GM19025 (cell line): ENCODE measurements at regions not wholly inside any gene's neighbourhood (a gene's known extent, or its start where the extent isn't known, plus 50 kb on each side); places are given as distances from the start of the nearest gene placed in this dataset.

Source experiments
- ATAC-seq: cut with Tn5 transposase; IDR thresholded peaks from one replicate; pipeline ENCODE4 v1.9.1; 2021; ENCODE audit warnings: mild to moderate bottlenecking, low read depth, moderate library complexity; ENCODE audit not compliant: unreplicated experiment

DNA sequence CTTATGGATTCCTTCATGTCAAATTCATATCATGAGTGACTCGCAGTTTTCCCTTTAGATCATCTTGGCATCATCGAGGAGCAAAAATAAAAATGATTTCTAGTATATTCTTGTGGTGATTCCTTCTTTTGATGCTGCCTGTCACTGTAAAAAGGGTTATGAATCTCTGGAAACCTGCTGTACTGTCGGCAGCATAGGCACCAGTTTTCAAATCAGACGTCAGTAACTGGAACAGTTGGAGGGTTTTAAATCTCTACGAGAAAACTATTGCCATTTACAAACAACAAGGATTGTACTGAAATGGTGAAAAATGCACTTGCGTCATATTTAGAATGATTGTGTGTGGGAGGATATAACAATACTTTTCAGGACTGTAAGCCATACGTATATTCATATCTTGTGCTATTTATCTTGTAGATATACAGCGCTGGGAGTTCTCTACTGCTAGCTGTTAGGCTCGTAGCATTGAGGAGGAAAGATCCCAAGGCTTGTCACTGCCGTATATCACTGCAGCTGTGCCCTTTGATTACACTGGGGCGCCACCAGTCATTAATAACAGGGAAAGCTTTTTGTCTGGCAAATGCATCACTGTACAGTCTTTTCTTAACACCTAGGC is 320.7 kb downstream of the MTX2 start:
- no peak for ATAC-seq

DNA sequence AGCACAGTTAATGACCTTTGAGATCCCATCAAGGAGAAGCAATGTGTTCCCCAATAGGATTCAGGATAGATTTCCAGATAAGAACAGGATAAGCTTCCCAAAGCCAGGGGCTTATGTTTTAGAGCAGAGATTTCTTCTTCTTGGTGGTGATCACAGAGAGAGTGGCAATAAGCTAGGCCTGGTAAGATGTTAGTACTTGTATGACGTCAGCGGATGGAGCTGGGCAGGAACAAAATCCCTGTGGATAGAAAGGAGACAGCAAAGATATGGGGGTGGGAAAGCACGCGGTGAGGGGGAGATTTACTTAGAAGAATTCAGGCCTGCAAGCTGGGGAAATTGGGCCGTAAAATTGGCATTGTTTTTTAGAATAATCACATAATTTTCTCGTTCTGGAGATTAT is 323.0 kb downstream of the MTX2 start:
- no peak for ATAC-seq

DNA sequence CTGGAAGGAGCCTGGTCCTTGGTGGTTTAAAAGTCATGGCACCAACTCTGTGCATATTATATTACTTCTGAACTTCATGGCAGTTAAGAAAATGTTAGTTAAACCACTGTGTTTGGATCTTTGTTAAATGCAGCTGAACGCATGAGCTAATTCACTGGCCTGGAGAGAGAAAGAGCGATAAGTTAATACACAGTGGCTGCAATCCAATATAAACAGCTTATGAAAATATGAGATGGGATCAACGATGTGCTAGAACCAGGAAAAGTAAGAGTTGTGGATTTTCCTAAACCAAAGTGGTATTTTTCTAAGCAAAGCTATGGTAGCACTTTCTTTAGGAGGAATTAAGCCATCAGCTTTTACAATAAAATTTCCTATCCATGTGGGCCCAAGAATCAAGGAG is 326.7 kb downstream of the MTX2 start:
- ATAC-seq, result no peak

DNA sequence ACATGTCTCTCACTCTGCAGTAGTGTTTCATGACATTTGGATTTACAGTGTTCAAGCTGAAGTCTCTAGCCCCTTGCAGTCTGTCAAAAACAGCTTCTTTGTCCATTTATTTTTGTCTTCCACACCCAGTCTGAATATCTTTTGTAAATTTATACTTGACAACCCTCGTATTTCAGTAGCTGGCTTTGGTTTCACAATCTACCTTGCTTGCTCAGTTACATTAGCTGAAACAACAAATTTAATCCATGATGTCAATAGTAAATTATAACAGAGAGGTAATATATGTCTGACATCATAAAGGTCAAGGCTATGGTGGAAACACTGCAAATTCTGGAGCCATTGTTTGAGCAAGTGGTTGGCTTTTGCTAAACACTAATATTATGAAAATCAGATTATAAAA is 328.7 kb downstream of the MTX2 start:
- ATAC-seq, result no peak

DNA sequence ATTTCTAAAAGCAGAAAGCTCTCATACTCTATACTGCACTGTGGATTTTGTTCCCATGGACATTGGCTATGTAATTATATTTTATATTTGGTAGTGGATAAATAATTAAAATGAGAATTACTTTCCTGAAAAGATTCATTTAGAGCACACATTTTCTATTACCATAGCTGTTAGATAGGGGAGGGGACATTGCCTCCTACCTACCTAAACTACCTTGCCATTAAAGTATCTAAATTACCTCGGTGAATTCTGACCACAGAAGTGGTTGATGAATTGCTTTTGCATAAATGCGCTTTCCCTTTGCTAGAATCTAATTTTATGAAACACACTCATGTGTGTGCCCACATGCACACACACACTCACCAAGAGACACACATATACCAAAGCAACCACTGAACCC is 329.1 kb downstream of the MTX2 start:
- no peak for ATAC-seq

DNA sequence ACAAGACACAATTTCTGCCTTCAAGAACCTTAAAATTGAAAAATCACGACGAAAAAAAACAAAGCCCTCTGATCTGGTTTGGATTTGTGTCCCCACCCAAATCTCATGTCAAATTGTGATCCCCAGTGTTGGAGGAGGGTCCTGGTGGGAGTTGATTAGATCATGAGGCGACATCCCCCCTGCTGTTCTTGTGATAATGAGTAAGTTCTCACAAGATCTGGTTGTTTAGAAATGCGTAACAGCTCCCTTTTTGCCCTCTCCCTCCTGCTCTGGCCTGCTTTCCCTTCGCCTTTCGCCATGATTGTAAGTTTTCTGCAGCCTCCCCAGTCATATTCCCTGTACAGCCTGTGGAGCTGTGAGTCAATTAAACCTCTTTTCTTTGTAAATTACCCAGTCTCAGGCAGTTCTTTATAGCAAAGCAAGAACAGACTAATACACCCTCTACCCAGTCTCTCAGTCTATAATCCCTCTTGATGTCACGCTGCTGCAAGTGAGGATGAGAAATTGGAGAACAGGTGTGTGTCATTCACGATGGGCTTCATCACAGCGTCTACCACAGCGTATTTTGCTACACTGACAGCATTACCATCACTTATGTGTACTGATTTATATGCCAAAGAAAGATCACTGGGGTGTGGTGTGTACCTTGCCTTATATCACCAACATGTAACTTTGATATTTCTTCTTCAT is 330.7 kb downstream of the MTX2 start:
- no peak for ATAC-seq

DNA sequence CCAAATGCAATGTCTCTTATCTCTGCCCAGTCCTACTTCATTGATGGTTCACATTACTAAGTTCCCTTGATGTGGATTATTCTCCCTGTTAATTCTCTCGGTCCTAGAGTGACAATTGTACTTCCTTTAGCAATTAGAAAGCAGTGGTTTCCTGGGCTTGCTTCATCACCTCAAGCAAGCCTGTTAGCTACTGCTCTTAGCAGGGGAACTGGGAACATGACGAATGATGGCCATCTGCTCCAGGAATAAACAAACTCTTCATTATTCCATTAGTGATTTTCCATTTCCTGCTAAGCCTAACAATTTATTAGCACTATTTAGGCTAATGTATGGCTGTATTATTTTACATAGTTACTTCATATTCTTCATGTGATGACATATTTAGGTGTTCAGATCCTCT is 331.8 kb downstream of the MTX2 start:
- no peak for ATAC-seq

DNA sequence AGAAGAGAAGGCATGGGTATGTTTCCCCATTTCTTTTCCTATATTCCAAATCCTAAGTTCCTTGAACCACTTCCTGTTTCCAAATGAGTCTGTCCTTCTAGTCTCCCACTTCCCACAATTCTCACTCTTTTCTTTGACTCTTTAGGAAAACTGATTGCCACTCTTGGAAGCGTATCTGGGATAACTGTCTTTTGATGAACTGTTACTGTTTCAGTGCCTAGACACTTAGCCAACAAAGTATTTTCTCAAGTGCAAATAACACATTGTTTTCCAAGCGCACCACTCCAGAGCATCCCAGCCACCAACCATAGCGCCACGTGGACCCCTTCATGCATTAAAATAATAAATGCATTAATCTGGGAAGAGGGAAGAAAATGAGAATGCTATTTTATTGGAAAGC is 342.8 kb downstream of the MTX2 start:
- ATAC-seq, result no peak

DNA sequence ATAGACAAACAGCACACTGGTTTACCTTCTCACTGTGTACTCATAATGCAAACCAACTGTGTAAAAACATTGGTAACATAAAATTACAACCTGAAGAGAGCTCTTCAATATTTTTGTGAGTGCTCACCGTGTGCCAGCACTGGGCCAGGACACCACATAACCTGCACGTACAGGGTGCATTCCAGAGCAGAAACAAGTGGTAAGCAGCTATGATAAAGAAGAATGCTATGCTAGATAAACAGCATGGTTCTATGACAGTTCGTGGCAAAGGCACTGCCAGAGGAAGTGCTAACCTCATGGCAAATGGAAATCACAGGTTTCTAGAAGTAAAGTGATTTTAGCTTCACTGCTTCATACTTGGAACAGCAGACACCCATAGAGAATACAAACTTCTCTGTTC is 343.5 kb downstream of the MTX2 start:
- no peak for ATAC-seq

DNA sequence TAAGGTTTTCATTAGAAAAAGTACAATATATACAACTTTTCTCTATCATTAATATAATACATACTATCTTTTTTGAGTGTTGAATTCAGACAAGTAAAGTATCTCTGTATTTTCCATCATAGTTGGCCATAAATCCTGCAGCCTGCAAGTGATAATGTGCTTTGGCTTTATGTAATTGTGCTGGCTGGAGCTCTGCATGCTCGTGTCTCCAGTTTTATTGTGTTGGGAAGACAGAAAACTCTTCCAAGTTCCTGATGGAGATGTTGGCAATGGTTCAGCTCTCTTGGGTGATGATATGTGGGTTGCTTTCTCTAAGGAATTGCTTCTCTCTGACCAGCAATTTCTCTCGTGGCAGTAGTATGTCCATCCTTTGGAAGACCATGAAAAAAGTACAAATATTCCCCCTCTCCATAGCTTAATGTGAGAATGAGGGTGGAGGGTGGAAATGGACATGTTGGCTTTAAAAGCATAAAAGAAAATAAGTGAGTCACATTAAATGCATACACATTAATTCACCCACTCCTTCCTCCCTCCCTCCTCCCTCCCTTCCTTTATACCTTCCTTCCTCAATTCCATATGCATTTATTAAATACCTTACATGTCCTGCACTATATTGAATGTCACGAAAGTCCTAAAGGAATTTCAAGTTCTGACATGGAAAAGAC is 344.2 kb downstream of the MTX2 start:
- no peak for ATAC-seq

DNA sequence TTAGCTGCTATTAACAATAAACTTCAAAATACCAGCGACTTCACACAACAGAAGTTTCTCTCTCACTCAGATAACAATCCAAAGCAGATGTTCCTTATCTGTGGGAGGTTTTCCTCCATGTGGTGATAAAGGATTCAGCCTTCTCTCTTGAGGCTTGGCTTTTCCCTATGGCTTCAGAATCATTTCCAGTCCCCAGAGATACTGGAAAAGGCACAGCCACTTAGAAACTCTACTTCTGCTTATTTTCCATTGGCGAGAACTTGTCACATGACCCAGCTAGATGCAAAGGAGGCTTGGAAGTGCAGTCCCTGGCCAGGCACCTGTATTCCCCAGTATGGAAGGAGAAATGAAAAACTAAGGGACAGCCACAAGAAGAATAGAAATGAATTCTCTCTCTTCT is 344.8 kb downstream of the MTX2 start:
- ATAC-seq, result no peak

DNA sequence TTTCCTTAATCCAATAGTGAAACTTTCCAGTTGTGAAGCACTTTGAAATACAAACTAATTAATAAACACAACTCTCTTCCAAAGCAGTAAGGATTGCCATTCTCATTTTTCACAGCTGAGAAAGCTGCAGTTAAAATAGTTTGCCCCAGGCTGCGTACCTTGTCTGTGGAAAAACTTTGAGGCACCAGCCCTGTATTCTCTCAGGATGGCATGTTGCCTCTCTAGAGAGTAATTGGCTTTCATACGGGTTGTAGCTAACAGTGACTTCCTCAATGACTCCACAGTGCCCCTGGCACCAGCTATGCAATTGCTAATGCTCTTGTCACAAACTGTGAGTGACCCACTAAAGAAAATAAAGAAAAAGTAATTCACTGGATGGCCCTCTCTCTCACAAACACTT is 345.7 kb downstream of the MTX2 start:
- no peak for ATAC-seq

DNA sequence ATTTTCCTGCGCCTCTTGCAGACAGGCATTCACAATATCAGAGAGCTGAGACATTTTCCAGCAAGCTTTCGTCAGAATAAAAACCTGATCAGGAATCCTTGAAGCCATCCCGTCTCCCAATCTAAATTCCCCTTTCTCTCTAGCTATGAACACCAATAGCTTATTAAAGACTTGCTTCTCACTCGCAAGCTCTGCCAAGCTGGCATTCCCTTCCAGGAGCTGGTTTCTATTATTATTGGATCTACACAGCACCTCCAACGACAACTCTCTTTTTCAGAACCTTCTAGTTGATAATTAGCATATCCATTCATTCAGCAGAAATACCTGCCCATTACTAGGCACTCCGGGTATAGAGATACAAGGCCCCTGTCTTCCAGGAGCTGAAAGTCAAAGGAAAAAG is 350.3 kb downstream of the MTX2 start:
- ATAC-seq, result no peak

DNA sequence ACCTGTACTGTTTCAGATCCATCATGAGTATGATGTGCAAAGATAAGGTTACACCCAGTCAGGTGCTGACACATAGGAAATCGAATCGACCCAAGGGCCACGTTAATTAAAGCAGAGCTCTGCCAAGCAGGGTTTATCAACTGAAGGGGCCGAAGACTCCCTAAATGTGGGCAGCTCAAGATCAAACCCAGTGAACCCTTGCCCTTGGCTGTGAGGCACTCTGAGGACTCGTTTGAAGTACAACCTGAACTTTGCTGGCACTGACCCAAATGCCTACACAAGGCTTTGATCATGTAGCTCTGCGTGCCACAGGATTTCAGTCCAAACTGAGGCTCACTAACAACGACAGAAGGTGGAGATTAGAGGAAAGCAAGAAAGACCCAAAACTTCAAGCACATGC is 352.1 kb downstream of the MTX2 start:
- no peak for ATAC-seq

DNA sequence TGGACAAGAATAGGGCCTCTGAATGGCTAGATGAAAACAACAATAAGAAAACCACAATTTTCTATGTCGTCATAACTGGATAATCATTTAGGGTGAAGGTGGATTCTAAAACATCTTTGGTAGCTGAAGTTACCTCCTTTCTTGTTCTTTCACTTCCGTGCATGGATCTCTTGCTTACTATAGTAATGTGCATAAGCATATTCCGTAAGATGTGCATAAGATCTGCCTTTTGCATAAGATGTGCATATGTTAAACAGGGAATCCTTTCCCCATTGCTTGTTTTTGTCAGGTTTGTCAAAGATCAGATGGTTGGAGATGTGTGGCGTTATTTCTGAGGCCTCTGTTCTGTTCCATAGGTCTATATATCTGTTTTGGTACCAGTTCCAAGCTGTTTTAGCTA is 353.6 kb downstream of the MTX2 start:
- ATAC-seq, result no peak

DNA sequence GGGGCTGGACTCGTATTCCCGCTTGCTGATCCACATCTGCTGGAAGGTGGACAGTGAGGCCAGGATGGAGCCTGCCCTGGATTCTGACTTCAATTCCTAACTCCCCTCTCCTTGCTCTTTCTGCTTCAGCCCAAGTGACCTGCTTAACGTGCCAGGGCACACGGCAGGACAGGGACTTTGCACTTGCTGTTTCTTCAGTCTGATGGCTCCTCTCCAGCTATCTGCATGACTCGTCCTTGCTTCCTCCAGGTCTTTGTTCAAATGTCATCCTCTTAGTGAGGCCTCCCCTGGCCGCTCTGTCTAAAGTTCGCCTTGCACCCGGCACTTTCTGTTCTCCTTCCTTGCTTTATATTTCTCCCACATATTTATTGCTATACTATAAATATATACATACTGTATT is 357.6 kb downstream of the MTX2 start:
- ATAC-seq, result no peak

DNA sequence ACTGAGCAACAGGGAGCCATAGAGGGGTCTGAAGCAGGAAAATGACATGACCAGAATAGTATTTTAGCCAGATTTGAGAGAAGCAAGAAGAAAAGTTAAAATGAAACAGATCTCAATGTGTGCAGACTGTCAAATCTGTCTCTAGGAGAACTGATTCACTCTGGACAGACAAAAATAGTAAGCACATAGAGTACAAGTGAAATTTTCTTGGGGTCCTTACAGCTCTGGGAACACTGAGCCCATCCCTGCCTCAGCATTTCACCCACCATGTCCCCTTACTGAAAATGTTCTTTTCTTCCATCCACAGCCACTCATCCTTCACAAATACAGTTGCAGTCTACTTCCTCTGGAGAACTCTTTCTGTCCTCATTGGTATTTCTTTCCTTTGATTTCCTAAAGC is 359.2 kb downstream of the MTX2 start:
- ATAC-seq, result no peak

DNA sequence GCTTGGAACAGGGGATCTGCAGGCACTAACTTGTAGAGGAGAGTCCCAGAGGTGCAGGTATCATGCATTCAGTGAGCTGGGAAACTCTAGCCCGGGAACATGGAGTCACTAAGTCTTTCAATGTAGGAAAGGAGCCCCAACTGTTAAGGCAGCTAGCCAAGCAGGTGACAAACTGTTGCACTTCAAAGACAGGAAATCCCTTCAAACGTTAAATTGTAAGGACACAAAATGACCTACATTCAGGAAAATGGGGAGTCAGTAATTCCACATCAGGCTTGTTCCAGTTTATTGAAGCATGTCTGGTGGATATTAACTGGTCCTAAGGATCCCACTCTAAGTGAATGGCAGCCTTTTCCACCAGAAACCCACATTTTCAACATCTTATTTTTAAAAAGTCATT is 364.5 kb downstream of the MTX2 start:
- ATAC-seq, result no peak

DNA sequence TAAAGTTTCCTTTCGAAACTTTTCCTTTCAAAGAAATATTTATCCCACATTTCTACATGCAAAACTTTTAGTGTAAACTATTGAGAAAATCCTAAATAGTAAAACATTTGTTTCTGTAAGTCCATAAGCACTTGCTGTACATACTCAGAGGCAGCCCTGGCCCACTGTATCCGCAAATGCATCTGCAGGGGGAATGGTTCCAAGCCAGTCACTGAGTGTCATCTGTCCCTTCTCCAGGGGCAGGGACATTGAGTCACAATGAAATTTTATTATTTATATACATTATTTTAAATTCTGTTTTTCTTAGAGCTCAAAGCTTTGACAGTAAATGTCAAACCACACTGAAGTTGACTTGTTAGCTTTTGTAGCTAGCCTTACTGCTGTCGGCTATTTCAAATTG is 367.2 kb downstream of the MTX2 start:
- no peak for ATAC-seq

DNA sequence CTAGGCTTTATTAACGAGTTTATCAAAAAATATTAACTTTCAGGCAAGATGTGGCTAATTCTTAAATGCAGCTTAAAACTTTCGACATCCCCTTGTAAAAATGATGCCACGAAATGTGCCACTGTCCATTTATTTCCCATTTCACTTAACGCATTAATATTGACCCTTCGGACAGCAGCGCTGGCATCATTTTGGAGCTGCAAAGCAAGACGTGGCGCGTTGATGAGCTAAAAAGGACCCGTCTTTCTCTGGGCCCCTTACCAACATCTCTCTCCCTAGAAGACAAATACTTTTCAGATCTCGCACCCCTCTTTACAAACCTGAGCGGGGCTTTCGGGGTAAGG is 367.9 kb downstream of the MTX2 start:
- ATAC-seq, result no peak

DNA sequence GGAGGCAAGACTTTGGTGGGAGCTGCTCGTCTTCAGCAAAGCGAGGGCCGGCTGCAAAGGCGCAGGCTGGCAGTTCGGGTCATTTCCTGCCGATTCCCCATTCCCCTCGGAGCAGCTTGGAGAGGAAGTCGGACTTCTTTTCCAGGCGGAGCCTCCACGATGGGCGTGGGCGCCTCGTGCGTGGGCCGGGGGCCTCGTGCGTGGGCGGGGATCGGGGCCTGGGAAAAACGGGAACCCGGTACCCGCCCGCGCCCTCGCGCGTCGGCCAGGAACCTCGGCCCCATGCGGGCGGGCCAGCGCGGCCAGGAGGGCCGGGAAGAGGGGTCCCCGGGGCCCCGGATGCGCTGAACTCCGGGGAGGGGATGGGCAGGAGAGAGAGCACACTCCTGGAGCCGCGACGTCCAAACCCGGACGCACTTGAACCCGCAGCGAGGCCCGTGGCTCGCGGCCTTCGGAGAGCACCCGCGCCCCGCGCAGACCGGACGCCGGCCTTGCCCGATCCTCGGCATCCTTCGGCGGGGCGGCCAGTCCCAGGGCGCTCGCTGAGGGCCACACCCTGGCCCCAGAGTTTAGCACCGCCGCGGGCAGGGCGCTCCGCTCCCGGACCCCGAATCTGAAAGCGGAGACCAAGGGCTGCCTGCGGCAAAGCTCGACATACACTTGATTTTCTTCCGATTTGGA is 368.4 kb downstream of the MTX2 start:
- ATAC-seq, result peak; percentile 39
